T47D (cell line): ENCODE measurements at regions not wholly inside any gene's neighbourhood (a gene's known extent, or its start where the extent isn't known, plus 50 kb on each side); places are given as distances from the start of the nearest gene placed in this dataset.

ENCODE experiments used
- DNase-seq, 2 experiments: peaks; one replicate each; pipeline versions ENCODE4 v3.0.0 to v3.0.0-alpha.2; 2011 to 2012; ENCODE audit warnings: low read depth in 1 of 2, low spot score in 1 of 2
- JUND ChIP-seq: IDR thresholded peaks from 2 replicates; pipeline ENCODE4 v1.6.1; 2012; ENCODE audit warnings: low read depth
- in situ Hi-C: cut with HindIII; loops from 2 replicates; pipeline ENCODE4 v1.10.0; 2016; ENCODE audit warnings: low sequenced_read_pairs, low pct_unique_long_range_greater_than_20kb

- DNase-seq: no peak
- no peak for TF ChIP-seq JUND
Measured at GRCh38 chr10:131513445-131513844, 201.9 kb upstream of the TCERG1L start.

GRCh38 chr10:131513901-131514300, 202.4 kb upstream of the TCERG1L start:
- TF ChIP-seq JUND: no peak
- DNase-seq: no peak
- in situ Hi-C loops: no loop called here

More at GRCh38 chr10:131513445-131513844, 201.9 kb upstream of the TCERG1L start:
- in situ Hi-C loops: no loop called here

GRCh38 chr10:131514454-131514853, 202.9 kb upstream of the TCERG1L start:
- TF ChIP-seq JUND: no peak
- no peak for DNase-seq
- in situ Hi-C loops: no loop called here

GRCh38 chr10:131516285-131516684, 204.8 kb upstream of the TCERG1L start:
- TF ChIP-seq JUND: no peak
- in situ Hi-C loops: no loop called here
- DNase-seq: no peak

GRCh38 chr10:131517781-131518180, 206.3 kb upstream of the TCERG1L start:
- in situ Hi-C loops: no loop called here
- no peak for DNase-seq
- no peak for TF ChIP-seq JUND

DNA sequence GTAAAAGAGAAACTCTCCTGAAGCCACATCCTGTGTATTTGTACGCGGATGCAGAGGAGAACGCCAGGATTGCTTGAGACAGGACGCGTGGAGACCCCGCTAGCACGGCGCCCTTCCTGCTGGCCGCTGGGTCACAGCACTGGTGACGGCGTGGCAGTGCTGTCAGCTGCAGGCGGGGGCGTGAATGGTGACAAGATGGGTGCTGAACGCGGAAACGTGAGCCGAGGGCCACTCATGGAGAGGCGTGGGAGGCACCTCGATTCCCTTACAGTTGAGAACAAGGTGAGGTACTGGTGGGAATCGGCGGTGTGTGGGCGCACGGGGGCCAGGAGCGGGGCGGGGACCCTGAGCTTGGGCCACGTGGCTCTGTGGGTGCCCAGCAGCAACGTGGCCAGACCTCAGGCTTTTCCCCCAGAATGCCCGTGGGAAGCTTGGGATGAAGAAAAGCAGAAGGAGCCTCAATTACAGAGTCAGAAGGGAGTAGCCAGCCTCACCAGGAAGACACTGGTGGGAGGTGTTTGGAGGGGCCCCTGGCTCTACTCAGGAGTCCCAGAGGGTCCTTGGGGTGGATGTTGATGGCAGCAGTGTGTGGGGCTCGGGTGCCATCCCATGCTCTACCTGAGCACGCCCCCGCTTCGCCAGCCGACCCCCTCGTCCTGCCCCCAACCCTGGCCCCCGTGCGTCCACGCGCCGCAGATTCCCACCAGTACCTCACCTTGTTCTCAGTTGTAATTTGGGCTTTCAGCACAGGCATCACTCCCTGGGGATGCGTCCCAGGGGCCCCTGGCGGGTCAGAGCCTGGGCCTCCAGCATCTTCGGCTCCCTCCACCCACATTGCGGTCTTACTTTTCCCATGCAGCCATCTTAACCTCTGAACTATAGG, 208.4 kb upstream of the TCERG1L start:
- in situ Hi-C loops: no loop called here
- TF ChIP-seq JUND: no peak
- DNase-seq: no peak

DNA sequence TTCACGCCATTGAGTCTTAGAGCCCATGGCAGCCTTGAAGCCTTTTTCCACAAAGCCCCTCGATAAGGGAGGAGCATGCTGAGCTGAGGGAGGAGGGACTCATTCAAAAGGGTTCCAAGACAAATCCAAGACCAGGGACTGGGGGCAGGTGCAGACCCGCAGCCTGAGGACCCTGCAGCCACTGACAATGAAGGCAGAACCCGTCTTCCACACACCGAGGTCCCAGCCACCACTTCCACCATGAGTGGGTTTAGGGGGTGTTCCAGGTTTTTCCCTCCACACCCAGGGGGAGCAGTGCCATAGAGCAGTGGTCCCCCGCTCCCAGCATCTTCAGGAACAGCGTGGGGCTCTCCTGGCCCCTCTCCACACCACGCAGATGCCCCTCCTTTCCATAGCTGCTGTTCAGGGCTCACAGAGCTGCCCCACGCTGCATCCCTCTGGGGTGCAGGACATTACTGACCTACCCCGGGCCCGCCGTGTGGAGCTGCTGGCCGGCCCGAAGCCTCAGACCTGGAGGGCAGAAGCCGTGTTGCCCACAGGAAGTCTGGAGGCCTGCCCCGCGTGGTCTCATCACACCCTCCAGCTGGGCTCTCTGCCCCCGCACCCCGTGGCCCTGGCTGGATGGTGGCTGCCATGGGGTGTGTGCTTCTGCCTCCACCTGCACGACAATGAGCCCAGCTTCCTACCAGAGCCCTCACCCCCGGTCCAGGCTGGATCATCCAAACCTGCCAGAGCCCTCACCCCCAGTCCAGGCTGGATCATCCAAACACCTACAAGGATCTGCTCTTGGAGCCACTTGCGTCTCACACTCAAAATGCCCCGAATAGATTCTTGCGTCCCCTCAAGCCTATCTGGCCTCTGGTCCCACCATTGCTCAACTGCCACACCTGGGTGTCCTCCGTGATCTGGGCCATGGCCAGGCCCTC, 220.0 kb upstream of the TCERG1L start:
- DNase-seq: no peak
- no peak for TF ChIP-seq JUND
- in situ Hi-C loops: no loop called here

DNA sequence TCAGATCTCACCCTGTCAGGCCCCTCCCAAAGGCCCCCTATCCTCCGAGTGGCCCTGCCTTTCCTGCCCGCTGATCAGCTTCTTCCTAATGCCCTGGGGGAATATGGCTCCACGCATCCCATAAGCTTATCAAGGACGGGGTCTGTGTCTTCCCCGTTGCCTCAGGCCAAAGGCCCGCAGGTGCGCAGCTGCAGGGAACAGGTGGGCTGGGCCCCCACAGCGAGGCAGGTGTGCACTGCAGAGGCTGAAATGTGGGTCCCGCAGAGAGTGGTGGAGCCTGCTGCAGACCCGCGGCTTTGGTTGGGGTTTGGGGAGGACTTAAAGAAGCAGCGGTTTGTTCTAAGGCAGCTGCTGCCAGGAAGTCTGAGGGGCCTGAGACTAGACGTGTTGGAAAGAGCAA, 220.8 kb upstream of the TCERG1L start:
- in situ Hi-C loops: no loop called here
- DNase-seq: no peak
- no peak for TF ChIP-seq JUND

DNA sequence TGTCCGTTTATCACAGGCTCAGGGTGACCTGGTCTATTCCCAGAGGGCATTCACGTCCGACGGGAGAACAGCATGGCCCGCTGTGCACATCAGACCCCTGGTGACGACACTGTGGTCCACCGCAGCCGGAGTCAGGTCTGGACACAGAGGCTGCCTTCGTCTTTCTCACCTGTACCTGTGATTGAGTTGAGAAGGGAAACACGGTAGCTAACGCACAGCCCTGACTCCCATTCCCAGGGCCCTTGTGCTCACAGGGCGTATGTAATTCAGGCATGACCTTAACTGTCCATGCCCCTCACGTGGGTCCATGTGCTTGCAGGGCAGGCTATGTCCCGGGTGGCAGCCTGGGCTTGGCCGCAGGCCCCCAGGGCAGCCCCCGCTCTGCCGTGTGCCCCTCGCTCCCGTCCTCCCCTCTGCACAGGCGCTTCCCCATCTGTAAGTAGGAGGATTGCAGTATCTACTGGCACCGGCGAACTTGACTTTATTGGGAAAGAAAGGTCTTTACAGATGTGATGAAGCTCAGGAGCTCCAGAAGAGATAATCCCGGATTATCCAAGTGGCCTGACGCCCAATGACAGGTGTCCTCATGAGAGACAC, 221.3 kb upstream of the TCERG1L start:
- TF ChIP-seq JUND: no peak
- no peak for DNase-seq
- in situ Hi-C loops: no loop called here

GRCh38 chr10:131533846-131534526, 222.5 kb upstream of the TCERG1L start:
- DNase-seq: no peak
- TF ChIP-seq JUND: no peak
- in situ Hi-C loops: no loop called here

DNA sequence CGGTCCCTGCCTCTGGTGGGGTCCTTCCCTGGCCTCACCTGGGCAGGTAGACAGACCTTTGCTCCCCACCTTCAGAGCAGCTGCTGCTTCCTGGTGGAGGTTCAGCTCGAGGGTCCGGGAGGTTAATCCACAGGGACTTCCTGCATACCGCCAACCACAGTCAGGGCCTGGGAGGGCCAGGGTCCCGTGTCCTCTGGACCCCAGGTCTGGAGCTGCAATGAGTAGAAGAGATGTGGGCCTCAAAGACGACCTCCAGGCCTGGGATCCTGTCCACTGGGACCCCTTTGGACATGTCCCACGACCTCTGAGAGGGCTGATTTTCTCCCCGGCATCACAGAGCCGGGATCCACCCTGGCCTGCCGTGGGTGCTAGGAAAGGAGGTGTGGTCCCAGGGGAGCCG, 223.3 kb upstream of the TCERG1L start:
- DNase-seq: no peak
- in situ Hi-C loops: no loop called here
- no peak for TF ChIP-seq JUND

GRCh38 chr10:131536676-131537075, 225.2 kb upstream of the TCERG1L start:
- DNase-seq: no peak
- TF ChIP-seq JUND: no peak
- in situ Hi-C loops: no loop called here
